ENCODE measurements at regions not wholly inside any gene's neighbourhood (a gene's known extent, or its start where the extent isn't known, plus 50 kb on each side); places are given as distances from the start of the nearest gene placed in this dataset.

DNA sequence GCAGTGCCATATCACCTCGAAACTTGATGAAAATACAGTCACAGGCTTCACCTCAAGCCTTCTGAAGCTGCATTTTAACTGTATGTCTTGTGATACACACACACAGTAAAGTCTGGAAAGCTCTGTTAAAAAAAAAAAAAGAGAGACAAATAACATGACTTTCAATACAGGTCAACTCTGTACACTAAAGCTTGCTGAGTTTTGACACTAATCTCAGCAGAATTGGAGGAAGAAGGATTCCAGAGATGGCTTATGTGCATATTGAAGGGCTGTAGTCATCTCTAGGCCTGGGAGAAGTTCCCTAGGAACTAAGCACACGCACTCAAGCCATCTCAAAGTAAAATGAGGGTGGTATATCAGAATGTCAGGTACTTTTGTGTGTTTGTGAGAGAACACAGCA is 875.1 kb downstream of the EPHA4 start:
- DNase-seq (ENCODE audit: low read depth in 6 of 9, low spot score in 9 of 9) = no peak
- no peaks in the 10 kb centered on the region for H3K36me3 ChIP-seq (ENCODE audit: control insufficient read depth in 2 of 2, insufficient read depth in 2 of 2, low read length in 1 of 2)
- H3K4me1 ChIP-seq (ENCODE audit: control insufficient read depth in 2 of 2, insufficient read depth in 2 of 2, low read length in 2 of 2) = no peaks in the 10 kb centered on the region
- H3K27ac ChIP-seq (ENCODE audit: low read depth in 1 of 2, low read length in 1 of 2) = no peak overlapping the region
- no peak overlapping the region for H3K4me3 ChIP-seq (ENCODE audit: low read length in 2 of 2)
- no peaks in the 10 kb centered on the region for H3K9me3 ChIP-seq (ENCODE audit: control insufficient read depth in 2 of 2, insufficient read depth in 1 of 2, low read length in 1 of 2)
- H3K27me3 ChIP-seq (ENCODE audit: control insufficient read depth in 2 of 2, insufficient read depth in 1 of 2, low read length in 1 of 2) = no peaks in the 10 kb centered on the region
- 80% methylated on average over 2 of the region's 2 CpGs for WGBS

DNA sequence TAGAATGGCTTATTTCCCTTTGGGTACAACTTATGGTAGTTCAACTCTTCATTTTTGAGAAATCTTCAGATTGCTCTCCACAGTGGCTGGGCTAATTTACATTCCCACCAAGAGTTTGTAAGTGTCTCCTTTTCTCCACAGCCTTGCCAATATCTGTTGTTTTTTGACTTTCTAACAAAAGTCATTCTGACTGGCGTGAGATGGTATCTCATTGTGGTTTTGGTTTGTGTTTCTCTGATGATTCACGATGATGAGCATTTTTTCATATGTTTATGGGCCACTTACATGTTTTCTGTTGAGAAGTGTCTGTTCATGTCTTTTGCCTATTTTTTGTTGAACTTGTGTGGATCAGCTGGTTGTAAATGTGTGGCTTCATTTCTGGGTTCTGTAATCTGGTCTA is 871.0 kb downstream of the EPHA4 start:
- Histone ChIP-seq H3K9me3 (ENCODE audit: control insufficient read depth in 2 of 2, insufficient read depth in 1 of 2, low read length in 1 of 2) (no peaks in the 10 kb centered on the region), H3K27ac (ENCODE audit: low read depth in 1 of 2, low read length in 1 of 2) (no peak overlapping the region), H3K27me3 (ENCODE audit: control insufficient read depth in 2 of 2, insufficient read depth in 1 of 2, low read length in 1 of 2) (no peaks in the 10 kb centered on the region), H3K4me3 (ENCODE audit: low read length in 2 of 2) (no peak overlapping the region), H3K36me3 (ENCODE audit: control insufficient read depth in 2 of 2, insufficient read depth in 2 of 2, low read length in 1 of 2) (no peaks in the 10 kb centered on the region), H3K4me1 (ENCODE audit: control insufficient read depth in 2 of 2, insufficient read depth in 2 of 2, low read length in 2 of 2) (no peaks in the 10 kb centered on the region)
- 68% methylated on average over 2 of the region's 2 CpGs for WGBS
- DNase-seq (ENCODE audit: low read depth in 6 of 9, low spot score in 9 of 9) = no peak

DNA sequence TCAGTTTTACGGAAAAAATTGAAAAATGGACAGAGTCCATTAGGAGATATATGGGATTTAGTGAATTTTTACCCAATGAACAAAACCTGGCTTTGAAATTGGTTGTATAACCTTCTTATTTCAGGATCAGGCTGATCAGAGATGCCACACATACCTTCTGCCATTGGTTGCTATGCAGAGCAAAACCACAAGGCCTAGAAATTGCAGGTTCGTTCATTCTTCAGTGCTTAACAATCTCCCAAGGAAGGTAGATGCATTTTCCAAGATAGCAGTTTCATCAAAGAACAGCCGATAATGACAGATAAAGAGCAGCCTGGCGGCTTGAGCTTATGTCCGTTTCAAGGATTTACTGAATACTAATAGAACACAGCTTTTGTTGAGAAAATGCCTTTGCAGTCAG is 868.8 kb downstream of the EPHA4 start:
- Histone ChIP-seq H3K9me3 (ENCODE audit: control insufficient read depth in 2 of 2, insufficient read depth in 1 of 2, low read length in 1 of 2) (no peaks in the 10 kb centered on the region), H3K27ac (ENCODE audit: low read depth in 1 of 2, low read length in 1 of 2) (no peak overlapping the region), H3K4me3 (ENCODE audit: low read length in 2 of 2) (no peak overlapping the region)

DNA sequence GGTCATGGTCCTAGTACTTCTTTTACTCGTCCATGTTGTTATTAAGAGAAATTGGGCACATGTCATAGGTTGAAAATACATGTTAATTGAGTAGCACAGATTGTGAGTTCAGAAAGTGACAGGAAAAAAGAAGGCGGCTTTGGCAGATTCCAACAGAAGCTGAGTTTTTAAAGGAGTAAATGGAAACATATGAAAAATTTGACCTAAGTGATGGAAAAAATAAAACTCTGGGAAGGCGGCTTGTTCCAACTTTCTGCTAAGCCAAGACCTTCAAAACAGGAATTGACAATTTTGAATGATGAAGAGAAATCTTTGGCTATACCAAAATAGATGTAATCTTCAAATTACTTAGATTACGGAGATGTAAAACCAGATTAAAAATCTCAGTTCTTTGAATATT is 868.0 kb downstream of the EPHA4 start:
- H3K27ac ChIP-seq (ENCODE audit: low read depth in 1 of 2, low read length in 1 of 2) = no peak overlapping the region
- no peak overlapping the region for H3K4me3 ChIP-seq (ENCODE audit: low read length in 2 of 2)
- H3K4me1 ChIP-seq (ENCODE audit: control insufficient read depth in 2 of 2, insufficient read depth in 2 of 2, low read length in 2 of 2) = no peaks in the 10 kb centered on the region
- H3K9me3 ChIP-seq (ENCODE audit: control insufficient read depth in 2 of 2, insufficient read depth in 1 of 2, low read length in 1 of 2) = no peaks in the 10 kb centered on the region
- no peak for DNase-seq (ENCODE audit: low read depth in 6 of 9, low spot score in 9 of 9)
- 96% methylated on average over 4 of the region's 4 CpGs for WGBS
- no peaks in the 10 kb centered on the region for H3K27me3 ChIP-seq (ENCODE audit: control insufficient read depth in 2 of 2, insufficient read depth in 1 of 2, low read length in 1 of 2)
- no peaks in the 10 kb centered on the region for H3K36me3 ChIP-seq (ENCODE audit: control insufficient read depth in 2 of 2, insufficient read depth in 2 of 2, low read length in 1 of 2)

More for the DNA sequence above, 868.8 kb downstream of the EPHA4 start:
- no peak for DNase-seq (ENCODE audit: low read depth in 6 of 9, low spot score in 9 of 9)
- no peaks in the 10 kb centered on the region for H3K27me3 ChIP-seq (ENCODE audit: control insufficient read depth in 2 of 2, insufficient read depth in 1 of 2, low read length in 1 of 2)
- no peaks in the 10 kb centered on the region for H3K4me1 ChIP-seq (ENCODE audit: control insufficient read depth in 2 of 2, insufficient read depth in 2 of 2, low read length in 2 of 2)
- WGBS = 94% methylated on average over 5 of the region's 5 CpGs
- no peaks in the 10 kb centered on the region for H3K36me3 ChIP-seq (ENCODE audit: control insufficient read depth in 2 of 2, insufficient read depth in 2 of 2, low read length in 1 of 2)

DNA sequence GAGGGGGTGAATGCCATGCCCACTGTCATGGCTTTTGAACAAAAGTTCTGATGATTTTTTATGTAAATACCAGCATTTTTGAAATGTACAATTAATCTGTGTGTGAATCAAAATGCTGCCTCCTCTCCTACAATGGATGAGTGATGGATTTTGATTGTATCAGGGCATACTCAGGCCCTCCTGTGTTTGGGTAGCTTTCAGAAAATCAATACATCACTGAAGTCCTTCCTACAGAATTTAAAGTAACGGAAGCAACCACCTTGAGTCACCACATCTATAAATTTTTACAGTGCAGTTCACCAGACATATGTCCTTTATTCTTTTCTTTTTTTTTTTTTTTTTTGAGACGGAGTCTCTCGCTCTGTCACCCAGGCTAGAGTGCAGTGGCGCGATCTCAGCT is 867.3 kb downstream of the EPHA4 start:
- no peak for DNase-seq (ENCODE audit: low read depth in 6 of 9, low spot score in 9 of 9)
- H3K36me3 ChIP-seq (ENCODE audit: control insufficient read depth in 2 of 2, insufficient read depth in 2 of 2, low read length in 1 of 2) = no peaks in the 10 kb centered on the region
- 94% methylated on average over 5 of the region's 5 CpGs for WGBS
- no peaks in the 10 kb centered on the region for H3K4me1 ChIP-seq (ENCODE audit: control insufficient read depth in 2 of 2, insufficient read depth in 2 of 2, low read length in 2 of 2)
- no peaks in the 10 kb centered on the region for H3K9me3 ChIP-seq (ENCODE audit: control insufficient read depth in 2 of 2, insufficient read depth in 1 of 2, low read length in 1 of 2)
- no peak overlapping the region for H3K27ac ChIP-seq (ENCODE audit: low read depth in 1 of 2, low read length in 1 of 2)
- no peak overlapping the region for H3K4me3 ChIP-seq (ENCODE audit: low read length in 2 of 2)
- H3K27me3 ChIP-seq (ENCODE audit: control insufficient read depth in 2 of 2, insufficient read depth in 1 of 2, low read length in 1 of 2) = no peaks in the 10 kb centered on the region

DNA sequence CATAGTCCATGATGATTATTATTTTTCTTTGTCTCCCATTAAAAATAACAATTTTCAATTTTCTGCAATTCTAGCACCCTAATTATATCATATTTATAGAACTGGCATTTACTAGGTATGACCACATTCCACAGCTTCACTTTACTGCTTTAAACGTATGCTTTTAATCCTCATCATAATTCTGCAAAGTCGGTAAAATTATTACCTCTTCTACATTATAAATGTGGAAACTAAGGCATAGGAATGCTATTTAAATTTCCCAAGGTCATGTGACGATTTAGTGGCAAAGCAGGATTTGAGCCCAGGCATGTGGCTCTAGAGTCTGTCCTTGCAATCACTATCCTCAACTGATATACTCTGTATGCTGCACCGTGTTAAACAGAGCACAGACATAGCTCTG is 866.4 kb downstream of the EPHA4 start:
- H3K27ac ChIP-seq (ENCODE audit: low read depth in 1 of 2, low read length in 1 of 2) = no peak overlapping the region
- DNase-seq (ENCODE audit: low read depth in 6 of 9, low spot score in 9 of 9) = no peak
- H3K4me3 ChIP-seq (ENCODE audit: low read length in 2 of 2) = no peak overlapping the region
- no peaks in the 10 kb centered on the region for H3K36me3 ChIP-seq (ENCODE audit: control insufficient read depth in 2 of 2, insufficient read depth in 2 of 2, low read length in 1 of 2)
- H3K4me1 ChIP-seq (ENCODE audit: control insufficient read depth in 2 of 2, insufficient read depth in 2 of 2, low read length in 2 of 2) = no peaks in the 10 kb centered on the region
- no peaks in the 10 kb centered on the region for H3K9me3 ChIP-seq (ENCODE audit: control insufficient read depth in 2 of 2, insufficient read depth in 1 of 2, low read length in 1 of 2)
- 95% methylated on average over 4 of the region's 4 CpGs for WGBS
- no peaks in the 10 kb centered on the region for H3K27me3 ChIP-seq (ENCODE audit: control insufficient read depth in 2 of 2, insufficient read depth in 1 of 2, low read length in 1 of 2)

DNA sequence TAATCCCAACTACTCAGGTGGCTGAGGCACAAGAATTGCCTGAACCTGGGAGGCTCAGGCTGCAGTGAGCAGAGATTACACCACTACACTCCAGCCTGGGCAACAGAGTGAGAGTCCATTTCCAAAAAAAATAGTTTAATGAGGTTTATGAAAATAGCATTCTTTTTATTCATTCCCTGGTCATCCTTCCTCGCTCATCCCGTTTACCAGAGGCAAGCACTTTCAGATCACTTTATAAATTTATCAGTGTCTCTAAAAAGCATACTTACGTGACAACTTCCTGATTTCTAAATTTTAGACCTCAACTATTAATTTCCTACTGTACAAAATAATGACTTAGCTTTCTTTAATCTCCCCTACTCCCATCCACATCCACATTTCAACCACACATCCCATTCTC is 864.8 kb downstream of the EPHA4 start:
- 55% methylated on average over 3 of the region's 3 CpGs for WGBS

DNA sequence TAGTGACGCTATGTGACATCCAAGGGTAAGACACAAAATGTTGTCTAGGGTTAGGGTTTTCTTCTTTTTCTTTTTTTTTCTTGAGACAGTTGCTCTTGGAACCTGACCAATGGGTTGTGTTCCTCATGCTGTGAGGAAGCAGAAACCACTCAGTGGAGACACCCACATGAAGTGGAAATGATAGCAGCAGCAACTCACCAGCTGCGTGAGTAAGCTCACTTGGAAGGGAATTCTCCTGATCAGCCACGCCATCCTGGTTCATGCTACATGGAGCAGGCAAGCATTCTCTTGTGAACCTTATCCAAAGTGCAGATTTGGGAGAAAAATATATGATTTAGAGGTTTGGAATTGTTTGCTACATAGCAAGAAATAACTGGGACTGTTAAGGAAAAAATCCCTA is 863.7 kb downstream of the EPHA4 start:
- Histone ChIP-seq H3K4me3 (ENCODE audit: low read length in 2 of 2) (no peak overlapping the region), H3K27ac (ENCODE audit: low read depth in 1 of 2, low read length in 1 of 2) (no peak overlapping the region), H3K36me3 (ENCODE audit: control insufficient read depth in 2 of 2, insufficient read depth in 2 of 2, low read length in 1 of 2) (no peaks in the 10 kb centered on the region), H3K4me1 (ENCODE audit: control insufficient read depth in 2 of 2, insufficient read depth in 2 of 2, low read length in 2 of 2) (no peaks in the 10 kb centered on the region), H3K9me3 (ENCODE audit: control insufficient read depth in 2 of 2, insufficient read depth in 1 of 2, low read length in 1 of 2) (no peaks in the 10 kb centered on the region), H3K27me3 (ENCODE audit: control insufficient read depth in 2 of 2, insufficient read depth in 1 of 2, low read length in 1 of 2) (no peaks in the 10 kb centered on the region)
- peak in 2 of 9 donors; percentile 2 to 5 for DNase-seq (ENCODE audit: low read depth in 6 of 9, low spot score in 9 of 9)
- WGBS = 86% methylated on average over 3 of the region's 3 CpGs

More for the DNA sequence above, 864.8 kb downstream of the EPHA4 start:
- no peaks in the 10 kb centered on the region for H3K27me3 ChIP-seq (ENCODE audit: control insufficient read depth in 2 of 2, insufficient read depth in 1 of 2, low read length in 1 of 2)
- H3K4me1 ChIP-seq (ENCODE audit: control insufficient read depth in 2 of 2, insufficient read depth in 2 of 2, low read length in 2 of 2) = no peaks in the 10 kb centered on the region
- no peaks in the 10 kb centered on the region for H3K9me3 ChIP-seq (ENCODE audit: control insufficient read depth in 2 of 2, insufficient read depth in 1 of 2, low read length in 1 of 2)
- DNase-seq (ENCODE audit: low read depth in 6 of 9, low spot score in 9 of 9) = no peak
- no peak overlapping the region for H3K4me3 ChIP-seq (ENCODE audit: low read length in 2 of 2)
- H3K27ac ChIP-seq (ENCODE audit: low read depth in 1 of 2, low read length in 1 of 2) = no peak overlapping the region
- H3K36me3 ChIP-seq (ENCODE audit: control insufficient read depth in 2 of 2, insufficient read depth in 2 of 2, low read length in 1 of 2) = no peaks in the 10 kb centered on the region

DNA sequence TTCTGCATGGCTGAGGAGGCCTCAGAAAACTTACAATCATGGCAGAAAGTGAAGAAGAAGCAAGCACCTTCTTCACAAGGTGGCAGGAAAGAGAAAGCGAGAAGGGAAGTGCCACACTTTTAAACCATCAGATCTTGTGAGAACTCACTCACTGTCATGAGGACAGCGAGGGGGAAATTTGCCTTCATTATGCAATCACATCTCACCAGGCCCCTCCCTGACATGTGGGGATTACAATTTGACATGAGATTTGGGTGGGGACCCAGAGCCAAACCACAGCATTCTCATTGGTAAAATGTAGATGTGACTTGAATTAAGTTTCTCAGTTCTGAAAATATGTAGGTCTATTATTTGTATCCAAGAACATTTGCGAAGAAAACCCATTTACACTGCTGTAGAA is 854.8 kb downstream of the EPHA4 start:
- no peak overlapping the region for H3K4me3 ChIP-seq (ENCODE audit: low read length in 2 of 2)
- WGBS = 94% methylated on average over 3 of the region's 3 CpGs
- H3K9me3 ChIP-seq (ENCODE audit: control insufficient read depth in 2 of 2, insufficient read depth in 1 of 2, low read length in 1 of 2) = no peaks in the 10 kb centered on the region
- no peaks in the 10 kb centered on the region for H3K36me3 ChIP-seq (ENCODE audit: control insufficient read depth in 2 of 2, insufficient read depth in 2 of 2, low read length in 1 of 2)
- H3K27me3 ChIP-seq (ENCODE audit: control insufficient read depth in 2 of 2, insufficient read depth in 1 of 2, low read length in 1 of 2) = no peaks in the 10 kb centered on the region
- H3K27ac ChIP-seq (ENCODE audit: low read depth in 1 of 2, low read length in 1 of 2) = no peak overlapping the region
- no peak for DNase-seq (ENCODE audit: low read depth in 6 of 9, low spot score in 9 of 9)
- no peaks in the 10 kb centered on the region for H3K4me1 ChIP-seq (ENCODE audit: control insufficient read depth in 2 of 2, insufficient read depth in 2 of 2, low read length in 2 of 2)

DNA sequence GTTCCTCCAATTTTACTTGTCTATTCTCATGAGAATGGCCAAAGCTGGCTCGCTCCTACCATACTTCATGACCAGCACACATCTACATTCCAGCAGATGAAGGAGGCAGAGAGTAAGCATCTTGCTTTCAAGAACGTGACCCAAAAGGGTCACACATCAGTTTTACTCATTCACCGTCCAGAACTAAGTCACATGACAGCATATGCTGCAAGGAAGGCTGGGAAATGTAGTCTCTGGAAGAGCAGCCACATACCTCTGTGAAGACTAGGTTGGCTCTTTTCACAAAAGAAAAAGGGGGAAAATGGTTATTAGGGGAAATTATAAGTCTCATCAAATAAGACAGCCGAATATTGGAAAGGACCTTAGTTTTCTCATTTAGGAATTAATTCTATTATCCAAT is 835.3 kb downstream of the EPHA4 start:
- Histone ChIP-seq H3K36me3 (ENCODE audit: control insufficient read depth in 2 of 2, insufficient read depth in 2 of 2, low read length in 1 of 2) (no peaks in the 10 kb centered on the region), H3K4me1 (ENCODE audit: control insufficient read depth in 2 of 2, insufficient read depth in 2 of 2, low read length in 2 of 2) (no peaks in the 10 kb centered on the region), H3K27ac (ENCODE audit: low read depth in 1 of 2, low read length in 1 of 2) (no peak overlapping the region), H3K4me3 (ENCODE audit: low read length in 2 of 2) (no peak overlapping the region), H3K9me3 (ENCODE audit: control insufficient read depth in 2 of 2, insufficient read depth in 1 of 2, low read length in 1 of 2) (no peaks in the 10 kb centered on the region), H3K27me3 (ENCODE audit: control insufficient read depth in 2 of 2, insufficient read depth in 1 of 2, low read length in 1 of 2) (no peaks in the 10 kb centered on the region)
- WGBS = 85% methylated on average over 4 of the region's 4 CpGs
- no peak for DNase-seq (ENCODE audit: low read depth in 6 of 9, low spot score in 9 of 9)
